HG02678 (cell line): ENCODE measurements at regions not wholly inside any gene's neighbourhood (a gene's known extent, or its start where the extent isn't known, plus 50 kb on each side); places are given as distances from the start of the nearest gene placed in this dataset.

Experiments
- ATAC-seq: cut with Tn5 transposase; IDR thresholded peaks from one replicate; pipeline ENCODE4 v1.9.1; 2021; ENCODE audit warnings: mild to moderate bottlenecking, moderate library complexity; ENCODE audit not compliant: unreplicated experiment

GRCh38 chr12:14252697-14253096 is 112.8 kb upstream of the ATF7IP start:
- no peak for ATAC-seq

GRCh38 chr12:14253496-14253895 is 112.0 kb upstream of the ATF7IP start:
- ATAC-seq: no peak

GRCh38 chr12:14254781-14255180 is 110.7 kb upstream of the ATF7IP start:
- no peak for ATAC-seq

GRCh38 chr12:14256121-14256520 is 109.4 kb upstream of the ATF7IP start:
- no peak for ATAC-seq

- peak; percentile 43 for ATAC-seq
These were observed 108.8 kb upstream of the ATF7IP start for GRCh38 chr12:14256555-14257169.

GRCh38 chr12:14257303-14257733 is 108.2 kb upstream of the ATF7IP start:
- ATAC-seq: no peak

GRCh38 chr12:14257734-14258574 is 107.5 kb upstream of the ATF7IP start:
- ATAC-seq: peak; percentile 68

- ATAC-seq: no peak
These were observed 106.9 kb upstream of the ATF7IP start for GRCh38 chr12:14258575-14258940.

- no peak for ATAC-seq
These were observed 105.9 kb upstream of the ATF7IP start for GRCh38 chr12:14259481-14260010.

GRCh38 chr12:14260011-14260993 is 105.2 kb upstream of the ATF7IP start:
- no peak for ATAC-seq

- ATAC-seq: no peak
These were observed 104.4 kb upstream of the ATF7IP start for GRCh38 chr12:14261096-14261495.

GRCh38 chr12:14261861-14262260 is 103.6 kb upstream of the ATF7IP start:
- ATAC-seq: no peak

GRCh38 chr12:14262771-14263511 is 102.5 kb upstream of the ATF7IP start:
- no peak for ATAC-seq

GRCh38 chr12:14263742-14264141 is 101.7 kb upstream of the ATF7IP start:
- no peak for ATAC-seq

GRCh38 chr12:14264316-14264715 is 101.2 kb upstream of the ATF7IP start:
- ATAC-seq: no peak

- ATAC-seq: no peak
These were observed 100.7 kb upstream of the ATF7IP start for GRCh38 chr12:14264778-14265177.

- ATAC-seq: no peak
These were observed 97.4 kb upstream of the ATF7IP start for GRCh38 chr12:14268120-14268515.

GRCh38 chr12:14270392-14270791 is 95.1 kb upstream of the ATF7IP start:
- no peak for ATAC-seq

GRCh38 chr12:14272956-14273912 is 92.2 kb upstream of the ATF7IP start:
- ATAC-seq: no peak
